MCF 10A (cell line): ENCODE measurements at regions not wholly inside any gene's neighbourhood (a gene's known extent, or its start where the extent isn't known, plus 50 kb on each side); places are given as distances from the start of the nearest gene placed in this dataset.

Experiments used
- BruUV-seq: library from RNA; stranded (reverse); fragments of 400-500 nt; replicated peaks from 2 replicates; lab custom pipeline; 2021; lab: Mats Ljungman, UMichigan
- CTCF ChIA-PET: fragments of 300-600 bp; sonication (Branson Sonifier 250); formaldehyde crosslinking; extraction: SDS; loops from one replicate; lab custom pipeline; 2021; ENCODE audit warnings: antibody characterized with exemption, inconsistent platforms; lab: Yijun Ruan, JAX
- POLR2A ChIA-PET: fragments of 300-600, 350-650 bp; sonication (Branson Sonifier 250); formaldehyde crosslinking; extraction: SDS; loops from one replicate; lab custom pipeline; 2020; ENCODE audit warnings: antibody characterized with exemption, inconsistent platforms; lab: Yijun Ruan, JAX
- DNase-seq: peaks from one replicate; pipeline ENCODE4 v3.0.0-alpha.2; 2018; ENCODE audit not compliant: unreplicated experiment
- H3K27ac Mint-ChIP-seq: one replicate; pipeline ENCODE4 v1.8.0; 2022; ENCODE audit warnings: mild to moderate bottlenecking, low read depth, mixed read lengths; ENCODE audit not compliant: unreplicated experiment
- H3K27me3 Mint-ChIP-seq: one replicate; pipeline ENCODE4 v1.8.0; 2022; ENCODE audit warnings: mixed read lengths; ENCODE audit not compliant: insufficient read depth, unreplicated experiment
- H3K36me3 Mint-ChIP-seq: one replicate; pipeline ENCODE4 v1.8.0; 2022; ENCODE audit warnings: mild to moderate bottlenecking, moderate library complexity, mixed read lengths; ENCODE audit not compliant: insufficient read depth, unreplicated experiment
- H3K4me1 Mint-ChIP-seq: one replicate; pipeline ENCODE4 v1.8.0; 2022; ENCODE audit warnings: mixed read lengths; ENCODE audit not compliant: insufficient read depth, unreplicated experiment
- H3K4me3 Mint-ChIP-seq: one replicate; pipeline ENCODE4 v1.8.0; 2022; ENCODE audit warnings: mild to moderate bottlenecking, moderate library complexity, mixed read lengths; ENCODE audit not compliant: unreplicated experiment
- H3K9me3 Mint-ChIP-seq: one replicate; pipeline ENCODE4 v1.8.0; 2022; ENCODE audit warnings: mixed read lengths; ENCODE audit not compliant: unreplicated experiment
- CTCF ChIP-seq: fragments of 200-600 bp; IDR thresholded peaks from one replicate; pipeline ENCODE4 v1.8.0; 2022; ENCODE audit warnings: antibody characterized with exemption, mild to moderate bottlenecking; ENCODE audit not compliant: unreplicated experiment
- intact Hi-C: fragments of 100-400 bp; cut with micrococcal nuclease; formaldehyde crosslinking; loops from 2 replicates; pipeline ENCODE4 v1.14.1; 2022

- CTCF ChIA-PET, result interaction anchor here (0.6 to 0.7 kb wide), 2 partner anchors 79 to 94 kb away, joined by 4 read pairs; no protein-coding TSS in a partner anchor
- POLR2A ChIA-PET, result no interaction called here
- no peak for TF ChIP-seq CTCF
- no peak overlapping the region for H3K4me3 Mint-ChIP-seq
- H3K9me3 Mint-ChIP-seq, result no peaks in the 10 kb centered on the region
- no TSS peak for BruUV-seq
- H3K4me1 Mint-ChIP-seq, result no peaks in the 10 kb centered on the region
- no peak overlapping the region for H3K27ac Mint-ChIP-seq
- no peak for DNase-seq
- no peaks in the 10 kb centered on the region for H3K36me3 Mint-ChIP-seq
- intact Hi-C loops, result loop anchor here (10.0 kb wide), 1 partner anchor 799 kb away; no protein-coding TSS in a partner anchor
- peaks cover 76% of the 10 kb centered on the region for H3K27me3 Mint-ChIP-seq
These were observed 211.6 kb upstream of the FAM241A start for GRCh38 chr4:111933703-111934102.

- no TSS peak for BruUV-seq
- POLR2A ChIA-PET, result no interaction called here
- no peak overlapping the region for H3K4me3 Mint-ChIP-seq
- DNase-seq, result no peak
- intact Hi-C loops, result loop anchor here (10.0 kb wide), 1 partner anchor 800 kb away; no protein-coding TSS in a partner anchor
- H3K27me3 Mint-ChIP-seq, result peaks cover 79% of the 10 kb centered on the region
- H3K4me1 Mint-ChIP-seq, result no peaks in the 10 kb centered on the region
- no peaks in the 10 kb centered on the region for H3K36me3 Mint-ChIP-seq
- H3K27ac Mint-ChIP-seq, result no peak overlapping the region
- TF ChIP-seq CTCF, result no peak
- no peaks in the 10 kb centered on the region for H3K9me3 Mint-ChIP-seq
- CTCF ChIA-PET, result interaction anchor here (0.6 to 0.7 kb wide), 3 partner anchors 80 to 94 kb away, joined by 3 to 4 read pairs (median 4); no protein-coding TSS in a partner anchor
These were observed 210.9 kb upstream of the FAM241A start for GRCh38 chr4:111934314-111934713.

- Mint-ChIP-seq H3K27me3 (peaks cover 55% of the 10 kb centered on the region), H3K27ac (no peak overlapping the region), H3K4me3 (no peak overlapping the region), H3K36me3 (no peaks in the 10 kb centered on the region), H3K4me1 (no peaks in the 10 kb centered on the region), H3K9me3 (no peaks in the 10 kb centered on the region)
- BruUV-seq, result no TSS peak
- ChIA-PET POLR2A (no interaction called here), CTCF (interaction anchor here (0.5 to 1.7 kb wide), 5 partner anchors 14 to 1348 kb away, joined by 3 to 7 read pairs (median 3); no protein-coding TSS in a partner anchor)
- peak; percentile 69 for DNase-seq
- peak; percentile 27 for TF ChIP-seq CTCF
- intact Hi-C loops, result loop anchor here (1.0 to 10.0 kb wide), 4 partner anchors 83 to 1305 kb away; no protein-coding TSS in a partner anchor
These were observed 207.9 kb upstream of the FAM241A start for GRCh38 chr4:111937368-111937767.

DNA sequence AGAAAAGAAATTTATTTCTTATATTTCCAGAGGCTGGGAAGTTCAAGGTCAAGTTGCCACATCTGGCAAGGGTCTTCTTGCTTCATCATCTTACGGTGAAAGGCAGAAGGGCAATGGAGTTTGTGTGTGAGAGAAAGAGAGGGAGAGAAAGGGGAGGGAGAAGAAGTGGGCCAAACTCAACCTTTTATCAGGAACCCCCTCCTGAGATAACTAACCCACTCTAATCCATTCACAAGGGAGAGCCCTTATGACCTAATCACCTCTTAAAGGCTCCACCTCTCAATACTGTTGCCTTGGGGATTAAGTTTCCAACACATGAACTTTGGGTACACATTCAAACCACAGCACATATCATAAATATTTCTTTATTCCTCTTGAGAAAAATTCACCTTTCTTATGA lies 203.3 kb upstream of the FAM241A start:
- POLR2A ChIA-PET, result no interaction called here
- no peak for TF ChIP-seq CTCF
- no peaks in the 10 kb centered on the region for H3K9me3 Mint-ChIP-seq
- no TSS peak for BruUV-seq
- CTCF ChIA-PET, result no interaction called here
- intact Hi-C loops, result no loop called here
- no peaks in the 10 kb centered on the region for H3K36me3 Mint-ChIP-seq
- H3K27ac Mint-ChIP-seq, result no peak overlapping the region
- peaks cover 46% of the 10 kb centered on the region for H3K27me3 Mint-ChIP-seq
- no peaks in the 10 kb centered on the region for H3K4me1 Mint-ChIP-seq
- no peak overlapping the region for H3K4me3 Mint-ChIP-seq
- DNase-seq, result no peak
